IPS DF 4.7 (cell line): ENCODE measurements at regions not wholly inside any gene's neighbourhood (a gene's known extent, or its start where the extent isn't known, plus 50 kb on each side); places are given as distances from the start of the nearest gene placed in this dataset.
"Not testable (repeated sequence)": the region's sequence is repeated elsewhere in the genome, so short reads cannot be mapped to it uniquely, and the experiment has no call there.

Experiments
- DNase-seq: peaks from one replicate; pipeline ENCODE4 v3.0.0-alpha.2; 2013; ENCODE audit warnings: low spot score; ENCODE audit errors: extremely low read depth

- no peak for DNase-seq
Observed at GRCh38 chr9:18022642-18023041, 443.8 kb downstream of the SH3GL2 start.

- no peak for DNase-seq
Observed at GRCh38 chr9:18023332-18023731, 444.5 kb downstream of the SH3GL2 start.

- DNase-seq = no peak
Observed at GRCh38 chr9:18032636-18033035, 441.3 kb upstream of the ADAMTSL1 start.

DNA sequence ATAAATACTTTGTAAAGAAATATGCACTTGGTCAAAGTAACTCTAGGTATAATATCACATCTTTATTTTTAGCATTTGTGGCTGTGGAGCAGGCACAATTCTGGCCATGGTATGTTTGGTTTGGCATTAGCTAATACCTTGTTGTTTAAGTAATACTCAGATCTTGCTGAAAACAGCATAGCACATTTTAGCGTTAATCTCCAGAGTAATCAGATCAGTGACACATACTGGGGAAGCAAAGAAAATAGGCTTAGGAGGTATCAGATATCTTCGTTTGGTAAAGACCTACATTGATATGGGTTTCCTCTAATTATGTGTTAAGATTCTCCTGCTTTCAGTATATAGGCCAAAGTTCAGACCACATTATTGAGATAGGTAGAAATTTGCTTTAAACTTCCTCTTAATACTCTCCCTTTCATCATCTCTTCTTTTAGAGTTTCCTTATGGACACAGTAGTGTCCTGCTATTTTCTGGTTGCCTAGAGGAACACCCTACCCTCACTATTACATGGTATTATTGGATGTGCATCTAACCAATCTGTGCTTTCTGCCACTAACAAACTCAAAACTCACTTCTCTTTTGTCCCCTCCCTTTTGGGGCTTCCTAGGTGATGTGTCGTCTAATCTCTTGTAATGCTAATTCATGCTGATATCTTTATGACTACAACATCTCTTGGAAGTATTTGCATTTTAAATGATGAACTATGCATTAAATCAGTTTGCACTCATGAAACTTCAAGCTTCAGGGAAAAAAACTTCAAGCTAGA, 437.3 kb upstream of the ADAMTSL1 start:
- no peak for DNase-seq

DNA sequence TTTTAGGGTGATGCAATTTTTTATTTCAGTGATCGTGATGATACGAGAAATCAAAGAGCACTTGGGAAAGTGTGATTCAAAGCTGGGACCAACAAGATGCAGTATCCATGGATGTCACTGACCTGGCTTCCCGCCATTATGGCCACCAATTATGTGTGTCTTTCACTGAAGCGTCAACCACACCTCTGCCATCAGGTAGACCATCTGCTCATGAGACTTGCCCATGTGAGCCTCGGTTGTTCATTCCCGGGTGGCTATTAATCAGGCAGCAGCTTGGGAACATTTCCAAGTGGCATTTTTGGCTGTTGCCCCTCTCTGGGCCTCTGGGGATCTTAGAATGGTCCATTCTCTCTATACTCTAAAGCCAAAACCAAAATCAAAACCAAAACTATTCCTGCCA, 436.0 kb upstream of the ADAMTSL1 start:
- no peak for DNase-seq

GRCh38 chr9:18040327-18040726, 433.6 kb upstream of the ADAMTSL1 start:
- DNase-seq = no peak

DNA sequence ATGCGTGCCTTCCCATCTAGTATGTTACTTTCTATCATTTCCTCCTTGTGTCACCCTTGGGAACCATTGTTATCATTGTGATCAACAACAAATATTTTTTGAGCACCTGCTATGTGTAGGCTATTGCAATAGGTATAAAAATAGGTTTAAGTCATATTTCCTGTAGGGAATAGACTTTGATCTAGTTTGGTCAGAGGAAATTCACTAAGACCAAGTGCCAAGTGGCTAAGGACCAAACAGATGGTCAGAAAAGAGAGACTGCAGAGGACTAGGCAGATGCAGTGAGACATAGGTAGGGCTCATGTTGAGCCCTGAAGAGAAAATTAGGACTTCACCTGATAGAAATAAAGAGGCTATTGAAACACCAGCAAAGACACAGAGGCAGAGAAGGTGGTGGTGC, 430.0 kb upstream of the ADAMTSL1 start:
- DNase-seq = no peak

DNA sequence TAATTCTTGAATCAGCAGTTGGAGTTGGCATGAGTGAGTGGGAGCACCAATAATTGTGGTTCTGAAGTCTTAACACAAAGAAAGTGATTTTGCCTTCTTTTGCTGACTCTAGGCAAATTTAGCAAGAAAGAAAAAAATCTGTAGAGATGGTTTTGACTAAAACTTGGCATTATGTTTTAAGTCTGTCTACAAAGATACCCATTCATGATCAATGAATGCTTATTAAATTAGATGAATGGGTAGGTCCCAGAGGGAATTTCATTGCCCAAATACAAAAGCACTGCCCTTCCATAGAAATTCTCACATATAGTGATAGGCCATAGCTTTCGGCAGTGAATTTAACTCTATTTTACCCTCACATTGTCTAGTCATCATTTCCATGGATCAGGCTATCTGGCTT, 428.6 kb upstream of the ADAMTSL1 start:
- DNase-seq = no peak

DNA sequence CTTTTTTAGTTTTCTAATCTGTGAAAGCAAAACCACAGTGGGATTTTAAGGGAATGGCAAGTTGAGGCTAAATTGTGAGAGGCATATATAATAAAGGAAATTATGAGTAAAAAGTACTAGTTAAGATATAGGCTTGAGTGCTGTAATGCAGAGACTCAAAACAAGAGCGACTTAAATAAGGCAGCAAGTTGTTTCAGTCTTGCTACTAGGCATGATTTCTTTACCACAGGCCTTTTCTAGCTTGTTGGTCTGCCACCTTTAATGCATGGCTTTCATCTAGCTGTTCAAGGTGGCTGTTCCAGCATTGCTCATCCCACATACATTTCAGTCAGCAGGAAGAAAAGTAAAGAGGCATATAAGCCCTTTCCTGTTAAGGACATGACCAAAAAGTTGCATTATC, 427.9 kb upstream of the ADAMTSL1 start:
- no peak for DNase-seq

DNA sequence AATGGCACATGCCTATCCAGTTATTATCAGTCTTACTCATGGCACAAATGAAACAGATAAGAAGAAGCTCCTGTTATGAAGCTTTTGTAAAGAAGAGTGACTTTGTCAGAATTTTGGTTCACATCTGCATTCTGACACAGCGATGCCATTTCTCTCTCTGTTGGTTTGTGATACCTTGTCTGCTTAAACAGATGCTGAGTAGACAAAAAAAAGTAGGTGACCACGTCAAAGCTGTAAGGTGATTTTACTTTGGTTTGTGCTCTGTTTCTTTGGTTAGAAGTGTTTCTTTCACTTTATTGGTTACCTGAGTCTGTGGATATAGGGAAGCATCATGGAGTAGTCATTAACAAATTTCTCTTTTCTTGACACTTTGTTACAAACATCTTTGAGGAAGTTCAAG, 422.3 kb upstream of the ADAMTSL1 start:
- no peak for DNase-seq

DNA sequence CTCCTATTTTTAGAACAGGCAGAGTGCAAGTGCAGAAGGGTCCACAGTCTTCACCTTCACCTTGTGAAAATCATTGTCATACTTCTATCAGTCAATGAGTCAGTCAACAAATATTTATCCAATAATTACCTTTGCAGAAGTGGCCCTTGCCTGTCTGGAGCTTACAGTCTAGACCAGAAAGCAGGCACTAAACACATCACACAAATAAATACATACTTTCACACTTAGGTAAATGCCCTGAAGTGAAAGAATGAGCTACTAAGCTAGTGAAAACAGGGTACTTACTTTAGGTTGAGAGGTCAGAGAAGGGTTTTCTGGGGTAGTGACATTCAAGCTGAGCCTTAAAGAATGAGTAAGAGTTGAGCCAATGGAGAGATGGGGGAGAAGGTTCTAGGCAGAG, 421.9 kb upstream of the ADAMTSL1 start:
- no peak for DNase-seq

GRCh38 chr9:18056269-18056992, 417.5 kb upstream of the ADAMTSL1 start:
- no peak for DNase-seq

GRCh38 chr9:18056993-18057369, 417.0 kb upstream of the ADAMTSL1 start:
- no peak for DNase-seq

DNA sequence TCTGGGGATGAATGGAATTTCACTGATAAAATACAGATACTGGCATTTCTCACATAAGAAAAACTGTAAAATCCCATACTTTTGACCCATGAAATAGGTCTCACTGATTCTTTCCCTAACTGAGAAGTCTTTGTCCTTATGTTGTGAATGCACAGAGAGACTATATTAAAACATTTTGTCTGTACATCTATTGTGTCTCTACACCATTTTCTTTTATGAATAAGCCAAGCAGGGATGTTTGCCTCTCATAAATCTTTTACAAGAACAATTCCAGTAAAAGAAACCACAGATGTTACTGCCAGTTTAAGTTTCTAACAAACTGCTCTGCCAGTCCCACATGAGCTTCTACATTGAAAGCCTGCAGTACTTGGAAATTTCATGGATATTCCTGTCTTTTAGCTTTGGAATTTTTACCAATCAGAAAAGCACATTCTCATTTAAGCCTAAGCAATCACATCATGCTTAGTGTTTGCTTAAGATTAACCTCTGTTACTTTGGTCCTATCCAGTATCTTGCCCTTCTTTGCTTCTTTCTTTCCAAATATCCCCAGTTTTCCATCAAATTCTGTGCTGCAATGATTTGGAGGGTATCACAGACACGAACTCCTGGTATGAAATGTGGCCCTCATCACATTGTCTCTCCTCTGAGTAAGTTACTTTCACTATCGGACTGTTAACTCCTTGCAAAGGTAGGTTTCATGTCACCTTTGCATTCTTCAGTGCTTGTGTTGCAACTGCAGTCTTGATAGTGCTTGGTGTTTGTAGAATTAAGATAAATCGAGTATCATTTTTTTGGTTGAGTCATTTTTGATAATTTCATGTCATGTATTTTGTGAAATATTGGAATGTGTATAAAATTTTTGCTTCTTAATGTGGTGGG, 415.1 kb upstream of the ADAMTSL1 start:
- DNase-seq = no peak

DNA sequence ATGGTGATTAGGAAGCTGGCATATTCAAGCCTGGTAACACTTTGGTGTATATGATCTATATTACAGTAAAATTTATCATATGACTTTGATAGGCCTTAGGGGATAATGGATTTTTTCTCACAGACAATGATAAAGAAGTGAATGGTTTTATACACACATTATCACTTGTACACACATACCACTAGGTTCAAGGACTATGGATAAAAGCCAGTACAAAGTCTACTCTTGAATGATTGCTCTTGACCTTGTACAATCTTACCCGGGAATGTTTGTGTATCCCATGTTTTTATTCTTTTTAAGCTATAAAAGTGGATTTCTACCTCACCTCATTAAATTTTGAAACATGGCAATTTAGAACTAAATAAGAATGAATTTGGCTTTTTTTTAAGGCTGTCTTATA, 414.5 kb upstream of the ADAMTSL1 start:
- no peak for DNase-seq

GRCh38 chr9:18060269-18060934, 413.6 kb upstream of the ADAMTSL1 start:
- DNase-seq = no peak

DNA sequence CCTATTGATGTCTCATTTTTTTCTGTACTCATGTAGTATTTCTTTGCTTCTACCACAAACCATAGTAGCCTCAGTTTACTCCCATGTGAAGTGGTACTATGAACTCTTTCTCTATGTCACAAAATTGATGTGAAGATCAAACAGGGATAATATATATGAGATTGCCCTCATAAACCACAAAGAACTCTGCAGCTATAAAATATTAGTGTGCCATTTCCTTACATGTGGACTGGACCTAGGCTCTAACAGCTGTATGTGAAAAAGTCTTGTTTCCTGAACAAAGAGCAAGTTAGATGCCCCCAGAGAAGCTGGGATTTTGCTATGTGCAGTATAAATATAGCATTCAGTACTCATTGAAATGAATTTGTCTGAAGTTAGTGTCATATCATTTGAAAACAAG, 412.6 kb upstream of the ADAMTSL1 start:
- DNase-seq = no peak

- DNase-seq = no peak
Observed at GRCh38 chr9:18061856-18062255, 412.1 kb upstream of the ADAMTSL1 start.

GRCh38 chr9:18063856-18064390, 410.0 kb upstream of the ADAMTSL1 start:
- DNase-seq = no peak

GRCh38 chr9:18066608-18067007, 407.3 kb upstream of the ADAMTSL1 start:
- not testable (repeated sequence) for DNase-seq

GRCh38 chr9:18067548-18068120, 406.3 kb upstream of the ADAMTSL1 start:
- DNase-seq = no peak
